ENCODE measurements at regions not wholly inside any gene's neighbourhood (a gene's known extent, or its start where the extent isn't known, plus 50 kb on each side); places are given as distances from the start of the nearest gene placed in this dataset.

DNA sequence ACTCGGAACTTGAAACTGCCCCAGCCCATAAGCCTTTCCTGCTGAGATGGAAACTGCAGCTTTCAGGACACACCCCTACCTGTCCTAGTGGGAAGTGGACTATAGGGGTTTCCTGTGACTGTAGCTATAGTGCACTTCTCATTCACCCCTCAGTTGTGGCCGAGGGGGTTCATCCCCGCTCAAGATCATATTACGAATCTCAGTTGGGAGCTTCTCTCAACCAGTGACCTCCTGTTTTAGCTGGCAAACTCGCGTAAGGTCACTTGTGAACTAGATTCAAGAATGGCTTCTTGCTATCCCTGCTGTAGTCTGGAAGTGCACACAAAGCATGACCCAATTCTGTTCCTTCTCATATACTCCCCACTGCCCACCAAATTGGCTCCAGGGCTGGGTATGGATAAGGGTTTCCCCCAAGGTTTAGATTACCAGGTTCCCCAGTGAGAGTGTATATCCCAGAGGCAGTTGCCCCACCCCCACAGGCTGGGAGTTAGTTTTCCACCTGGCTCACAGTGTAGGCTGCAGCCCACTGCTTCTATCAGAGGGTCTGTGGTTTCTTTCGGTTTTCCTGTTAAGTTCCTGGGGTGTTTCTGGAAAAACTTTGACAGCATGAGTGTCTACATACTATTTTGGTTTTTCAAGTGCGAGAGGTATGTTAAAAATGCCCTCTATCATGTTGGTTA lies 812.9 kb downstream of the JRKL start:
- no peak for DNase-seq

GRCh38 chr11:97218011-97218410 lies 828.2 kb downstream of the JRKL start:
- no peak for DNase-seq

DNA sequence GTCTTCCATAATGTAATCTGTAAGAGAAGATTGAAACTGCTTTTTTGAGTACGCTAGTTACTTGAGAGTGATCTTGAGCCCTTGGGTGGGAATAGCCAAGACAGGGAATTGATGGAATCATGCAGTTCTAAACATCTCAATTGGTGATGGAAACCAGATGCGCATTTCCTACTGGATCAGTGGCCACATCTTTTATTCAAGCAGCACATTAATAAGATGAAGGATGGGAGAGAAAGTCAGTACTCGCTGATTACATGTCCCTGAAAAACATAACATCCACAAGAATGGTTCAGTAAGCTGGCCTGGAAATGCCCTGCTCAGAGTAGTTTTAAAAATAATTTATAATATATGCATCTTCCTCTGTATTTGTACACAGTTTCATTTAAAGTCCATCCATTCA lies 833.8 kb downstream of the JRKL start:
- DNase-seq: no peak

DNA sequence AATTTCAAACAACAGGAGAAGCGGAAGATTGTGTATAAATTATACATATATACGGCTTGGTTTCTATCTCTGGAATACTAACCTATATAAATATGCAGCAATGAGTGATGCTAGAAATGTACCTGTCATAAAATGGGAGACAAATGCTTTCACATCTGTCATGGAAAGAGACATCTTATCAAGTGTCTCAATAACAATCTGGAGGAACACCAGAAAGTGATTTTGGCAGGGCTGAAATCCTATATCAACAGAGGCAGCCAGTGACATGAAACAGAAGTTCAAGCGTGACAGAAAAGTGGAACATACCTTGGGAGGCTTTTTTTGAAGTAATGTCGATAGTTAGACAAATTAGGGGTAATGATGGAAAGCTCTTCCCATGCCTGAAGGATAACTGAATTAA lies 834.6 kb downstream of the JRKL start:
- no peak for DNase-seq

- DNase-seq: no peak
These were observed 836.0 kb downstream of the JRKL start for GRCh38 chr11:97225794-97226193.

GRCh38 chr11:97229936-97230335 lies 840.1 kb downstream of the JRKL start:
- DNase-seq: no peak

DNA sequence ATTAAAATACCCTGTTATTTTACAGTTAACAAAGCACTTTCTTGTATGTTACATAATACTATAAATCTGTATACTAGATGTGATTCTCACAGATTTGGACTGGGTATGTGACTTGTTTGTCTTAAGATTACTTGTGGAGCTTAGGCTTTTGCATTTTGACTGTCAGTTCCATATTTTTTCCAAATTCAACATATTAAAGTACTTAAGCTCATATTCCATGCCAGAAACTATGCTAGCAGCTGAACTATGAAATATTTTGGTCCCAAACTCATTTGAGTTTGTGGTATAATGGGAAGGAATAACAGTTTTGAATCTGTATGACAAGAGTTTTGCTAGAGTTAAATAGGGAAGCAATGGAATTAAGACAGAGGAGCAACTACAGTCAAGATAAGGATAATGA lies 841.4 kb downstream of the JRKL start:
- DNase-seq: no peak

DNA sequence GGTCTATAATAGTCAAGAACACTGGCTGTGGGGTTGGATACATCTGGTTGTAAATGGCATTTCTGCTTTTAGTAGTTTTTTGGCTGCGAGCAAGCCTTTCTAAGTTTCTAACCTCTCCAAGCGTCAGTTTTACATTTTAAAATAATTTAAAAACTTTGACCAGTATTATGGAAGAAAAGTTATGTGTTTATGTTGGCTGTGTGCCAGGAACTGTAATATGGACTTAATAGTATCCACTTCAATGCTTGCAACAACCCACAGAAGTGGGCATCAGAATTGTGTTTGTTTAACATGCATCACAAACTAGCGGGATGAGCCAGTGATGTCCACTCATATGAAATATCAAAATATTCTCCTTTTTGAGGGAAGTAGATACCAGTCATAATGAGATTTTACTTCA lies 844.2 kb downstream of the JRKL start:
- DNase-seq: no peak

GRCh38 chr11:97237151-97237550 lies 847.3 kb downstream of the JRKL start:
- no peak for DNase-seq

DNA sequence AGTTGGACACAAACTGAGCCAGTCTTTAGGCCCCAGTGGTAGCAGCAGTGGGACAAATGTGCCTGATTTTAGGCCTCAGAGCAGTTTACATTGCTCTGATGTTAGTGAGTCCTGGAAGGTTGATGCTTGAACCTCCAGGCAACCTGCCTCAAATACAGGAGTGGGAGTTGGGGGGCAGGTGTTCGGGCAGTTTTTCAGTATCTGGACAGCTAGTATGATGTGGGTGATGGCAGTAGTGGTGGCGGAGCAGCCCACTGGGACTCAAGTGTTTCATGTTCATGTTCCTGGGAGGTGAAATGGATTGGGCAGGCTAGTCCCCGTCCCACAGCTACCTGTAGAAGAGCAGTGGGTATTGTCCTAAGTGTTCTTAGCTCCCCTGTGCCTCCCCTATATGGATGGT lies 857.8 kb downstream of the JRKL start:
- DNase-seq: no peak

GRCh38 chr11:97254790-97255189 lies 865.0 kb downstream of the JRKL start:
- DNase-seq: no peak

- DNase-seq: no peak
These were observed 869.6 kb downstream of the JRKL start for GRCh38 chr11:97259434-97259833.

- no peak for DNase-seq
These were observed 870.1 kb downstream of the JRKL start for GRCh38 chr11:97259884-97260283.

- no peak for DNase-seq
These were observed 873.5 kb downstream of the JRKL start for GRCh38 chr11:97263183-97263858.

- DNase-seq: no peak
These were observed 879.7 kb downstream of the JRKL start for GRCh38 chr11:97269527-97269926.

- no peak for DNase-seq
These were observed 889.5 kb downstream of the JRKL start for GRCh38 chr11:97279341-97279740.

GRCh38 chr11:97280347-97280746 lies 890.5 kb downstream of the JRKL start:
- no peak for DNase-seq

DNA sequence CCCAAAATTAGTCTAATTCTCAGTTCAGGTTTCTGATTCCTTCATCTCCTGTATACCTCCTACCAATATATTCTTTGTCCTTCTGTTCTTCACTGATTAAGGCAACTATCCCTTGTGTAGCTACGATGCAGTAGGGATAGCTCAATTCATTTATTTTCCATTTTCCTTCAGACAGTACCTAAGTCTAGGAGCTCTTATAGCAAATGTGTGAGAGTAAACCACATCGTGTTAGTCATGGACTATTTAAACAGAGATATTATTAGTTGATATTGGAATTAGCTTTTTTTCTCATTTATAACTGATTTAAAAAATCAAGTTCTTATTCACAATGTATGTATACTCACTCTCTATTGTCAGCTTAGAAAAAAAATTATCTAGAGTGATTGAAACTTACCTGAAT lies 900.0 kb downstream of the JRKL start:
- no peak for DNase-seq

GRCh38 chr11:97290464-97291041 lies 900.7 kb downstream of the JRKL start:
- DNase-seq: no peak

- DNase-seq: no peak
These were observed 906.5 kb downstream of the JRKL start for GRCh38 chr11:97296301-97296700.

DNA sequence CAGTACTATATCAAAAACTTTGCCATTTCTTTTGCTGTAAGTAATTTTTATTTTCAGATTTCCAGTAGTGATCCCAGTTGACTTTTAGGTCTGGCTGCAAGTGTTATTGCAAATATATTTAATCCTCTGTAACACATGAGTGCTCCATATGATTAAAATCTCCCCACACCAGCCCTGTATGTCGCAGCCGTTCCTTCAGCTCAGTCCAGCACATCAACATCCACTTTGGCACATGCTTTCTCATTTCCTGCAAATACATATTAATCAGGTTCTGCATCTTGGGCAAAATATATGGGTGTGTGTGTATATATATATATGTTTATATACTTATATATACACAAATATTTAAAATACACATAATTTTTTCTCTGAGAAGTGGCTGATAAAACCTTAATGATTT lies 919.5 kb downstream of the JRKL start:
- DNase-seq: no peak

- DNase-seq: no peak
These were observed 935.9 kb downstream of the JRKL start for GRCh38 chr11:97325693-97326092.

GRCh38 chr11:97332271-97332670 lies 942.5 kb downstream of the JRKL start:
- DNase-seq: no peak

GRCh38 chr11:97336064-97336463 lies 946.3 kb downstream of the JRKL start:
- no peak for DNase-seq

- no peak for DNase-seq
These were observed 955.2 kb downstream of the JRKL start for GRCh38 chr11:97345032-97345431.

Data from activated gamma-delta T cell (primary cell).